Fibroblast of the conjunctiva (primary cell): ENCODE measurements at regions not wholly inside any gene's neighbourhood (a gene's known extent, or its start where the extent isn't known, plus 50 kb on each side); places are given as distances from the start of the nearest gene placed in this dataset.

Source experiments
- DNase-seq: peaks from one replicate; pipeline ENCODE4 v3.0.0-alpha.2; 2010; ENCODE audit warnings: low read depth

DNA sequence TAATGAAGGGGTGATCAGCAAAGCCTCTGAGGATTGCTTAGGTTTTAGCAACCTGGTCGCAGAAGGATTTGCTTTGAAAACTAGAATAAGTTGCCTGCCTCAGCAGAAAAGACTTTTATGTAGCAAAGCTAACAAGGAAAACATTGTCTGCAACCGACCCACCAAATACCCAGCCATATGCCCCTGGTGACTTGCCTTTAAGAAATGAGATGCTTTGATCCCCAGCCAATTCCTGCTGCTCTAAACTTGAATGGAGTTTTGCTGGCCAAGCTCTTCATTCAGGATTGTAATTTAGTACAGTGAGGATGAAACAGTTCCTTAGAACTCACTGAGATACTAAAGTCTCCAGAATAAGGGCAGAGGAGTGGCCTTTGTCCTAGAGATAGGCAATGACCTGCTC lies 139.8 kb upstream of the PROK2 start:
- DNase-seq, result no peak

DNA sequence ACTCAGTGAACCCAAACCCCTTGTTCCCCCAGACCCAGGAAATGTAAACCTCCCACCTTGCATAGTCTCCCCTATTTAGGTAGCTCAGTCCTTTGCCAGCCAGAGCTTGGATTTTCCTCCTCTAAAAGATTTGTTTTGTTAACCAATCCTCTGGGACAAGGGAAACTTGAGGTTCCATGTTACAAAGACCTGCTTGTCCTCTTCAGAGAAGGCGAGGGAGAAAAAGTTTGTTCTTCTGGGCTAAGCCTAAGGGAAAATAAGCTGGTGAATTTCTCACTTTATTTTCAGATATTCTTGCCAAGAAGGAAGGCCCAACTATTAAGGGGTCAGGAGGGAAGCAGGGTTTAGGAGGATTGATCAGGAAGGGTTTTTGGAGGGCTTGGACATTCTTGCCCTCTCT lies 136.1 kb upstream of the PROK2 start:
- no peak for DNase-seq

DNA sequence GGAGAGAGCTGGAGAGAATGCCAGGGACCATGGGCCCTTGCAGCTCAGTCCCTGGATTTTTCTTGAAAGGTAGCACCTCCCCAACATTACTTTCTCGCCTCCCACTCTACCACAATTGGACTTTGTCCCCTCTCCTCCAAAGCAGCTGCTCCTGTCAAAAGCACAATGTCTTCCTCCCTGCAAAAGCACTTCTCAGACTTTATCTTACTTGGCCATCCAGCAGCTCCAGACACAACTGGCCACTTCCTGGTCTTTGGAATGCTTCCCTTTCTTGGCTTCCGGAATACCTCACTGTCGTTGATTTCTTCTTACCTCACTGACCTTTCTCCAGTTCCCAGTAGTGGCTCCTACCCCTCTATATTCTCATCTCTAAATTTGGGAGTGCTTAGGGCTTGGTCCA lies 134.6 kb upstream of the PROK2 start:
- no peak for DNase-seq

DNA sequence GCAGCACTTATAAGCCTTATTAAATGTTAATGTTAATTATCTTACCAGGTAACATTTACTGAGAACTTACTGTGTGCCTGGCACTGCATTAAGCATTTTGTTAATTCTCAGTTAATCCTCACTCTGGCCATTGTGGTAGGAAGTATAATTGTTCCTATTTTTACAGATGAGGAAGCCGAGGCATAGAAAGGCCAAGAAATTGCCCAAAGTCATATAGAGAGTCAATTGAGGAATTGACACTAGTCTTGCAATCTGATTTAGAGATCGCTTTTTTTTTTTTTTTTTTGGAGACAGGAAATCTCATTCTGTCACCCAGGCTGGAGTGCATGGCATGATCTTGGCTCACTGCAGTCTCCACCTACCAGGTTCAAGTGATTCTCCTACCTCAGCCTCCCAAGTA lies 132.6 kb upstream of the PROK2 start:
- no peak for DNase-seq

DNA sequence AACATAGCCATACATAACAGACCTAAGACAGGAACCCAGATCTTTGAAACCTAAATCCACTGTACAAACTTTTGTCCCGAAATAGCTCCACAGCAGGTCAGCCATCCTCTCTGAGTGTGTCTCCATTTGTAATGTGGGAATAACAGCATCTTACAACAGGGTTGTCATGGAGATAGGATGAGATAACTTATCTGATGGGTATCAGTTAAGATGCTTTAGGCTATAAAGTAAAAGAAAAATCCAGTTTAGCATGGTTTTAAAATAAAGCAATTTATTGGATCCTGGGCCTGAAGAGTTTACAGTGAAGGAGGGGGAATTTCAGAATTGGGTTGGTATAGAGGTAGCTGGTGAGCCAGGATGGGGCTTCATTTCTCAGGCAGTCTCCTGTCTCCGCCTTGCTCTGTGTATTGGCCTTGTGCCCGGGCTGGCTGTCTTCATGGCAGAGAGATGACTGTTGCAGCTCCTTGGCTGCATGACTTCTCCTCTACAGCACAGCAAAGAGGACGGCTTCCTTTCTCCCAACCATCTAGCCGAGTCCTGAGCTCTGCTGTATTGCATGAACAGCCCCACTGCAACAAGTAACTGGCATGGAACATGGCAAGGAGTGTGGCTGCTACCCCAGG lies 131.9 kb upstream of the PROK2 start:
- no peak for DNase-seq

DNA sequence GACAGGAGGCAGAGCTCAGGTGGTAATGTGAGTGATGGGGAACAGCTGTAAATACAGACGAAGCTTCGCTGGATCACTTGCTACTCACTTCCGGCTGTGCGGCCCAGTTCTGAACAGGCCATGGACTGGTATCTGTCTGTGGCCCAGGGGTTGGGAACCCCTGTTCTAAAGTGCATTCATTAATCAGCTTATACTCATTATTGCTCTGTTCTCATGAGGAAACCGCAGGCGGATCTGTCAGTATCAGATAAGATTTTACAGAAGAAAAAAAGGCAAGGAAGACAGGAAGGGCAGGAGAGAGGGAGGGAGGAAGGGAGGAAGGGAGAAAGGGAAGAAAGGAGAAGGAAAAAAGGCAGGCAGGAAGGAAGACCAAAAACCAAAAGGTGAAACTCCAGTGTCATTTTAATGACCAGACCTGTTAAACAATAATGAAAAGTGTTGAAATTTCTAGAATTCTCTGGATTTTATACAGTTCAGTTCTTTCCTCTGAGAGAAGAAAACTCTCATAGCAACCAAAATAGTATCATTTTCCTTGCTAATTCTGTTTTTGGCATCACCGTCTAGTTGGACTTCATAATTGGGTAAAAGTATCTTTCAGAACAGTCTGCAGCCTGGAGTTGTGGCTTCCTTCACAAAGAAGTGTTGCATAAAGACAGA lies 128.0 kb upstream of the PROK2 start:
- no peak for DNase-seq

DNA sequence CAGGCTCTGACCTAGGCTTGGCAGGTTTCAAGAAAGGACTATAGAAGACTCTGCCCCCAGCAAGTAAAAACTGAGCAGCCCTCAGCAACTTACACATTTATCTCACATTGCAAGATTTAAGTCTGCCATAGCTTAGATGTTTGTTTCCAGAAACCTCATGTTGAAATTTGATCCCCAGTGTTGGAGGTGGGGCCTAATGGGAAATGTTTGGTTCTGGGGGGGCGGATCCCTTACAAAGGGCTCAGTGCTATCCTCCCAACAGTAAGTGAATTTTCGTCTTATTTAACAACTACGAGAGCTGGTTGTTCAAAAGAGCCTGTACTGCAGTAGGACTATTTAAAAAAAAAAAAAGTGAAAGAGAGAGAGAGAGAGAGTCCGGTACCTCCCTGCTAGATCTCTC lies 125.2 kb upstream of the PROK2 start:
- no peak for DNase-seq

DNA sequence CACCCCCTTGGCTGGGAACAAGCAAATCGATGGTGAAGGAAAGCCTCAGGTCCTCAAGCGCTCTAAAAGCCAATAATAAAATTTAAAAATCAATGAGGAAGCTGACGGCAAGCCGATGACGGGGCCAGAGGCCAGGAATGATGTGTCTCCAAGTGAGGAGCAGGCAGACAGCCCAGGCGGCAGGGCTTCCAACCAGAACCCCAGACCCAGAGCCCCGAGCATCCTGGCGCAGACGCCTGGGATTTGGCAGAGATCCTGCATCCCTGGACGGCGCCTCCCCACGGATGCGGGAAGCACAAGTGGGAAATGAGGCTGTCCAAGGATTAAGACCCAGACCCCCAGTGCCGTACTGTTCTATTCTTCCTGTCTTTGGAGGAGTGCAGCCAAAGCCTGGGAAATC lies 123.0 kb upstream of the PROK2 start:
- DNase-seq, result no peak

DNA sequence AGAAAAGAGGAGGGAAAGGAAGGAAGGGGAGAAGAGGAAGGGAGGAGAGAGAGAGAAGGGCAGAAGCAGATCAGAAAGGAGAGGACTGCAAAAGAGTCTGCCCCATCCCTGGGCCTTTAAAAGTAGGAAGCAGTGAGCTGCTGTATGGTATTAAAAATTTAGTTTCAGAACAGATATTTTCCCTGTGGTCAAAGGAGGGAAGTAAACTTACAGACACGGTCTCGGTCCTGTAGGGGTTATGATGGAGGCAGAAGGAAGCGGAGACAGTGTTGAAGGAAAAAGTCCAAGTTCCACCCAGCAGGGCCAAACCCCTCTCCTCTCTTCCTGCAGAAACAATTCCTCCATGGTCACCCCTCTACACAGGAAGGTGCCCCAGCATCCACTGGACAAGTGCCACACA lies 122.0 kb upstream of the PROK2 start:
- no peak for DNase-seq

DNA sequence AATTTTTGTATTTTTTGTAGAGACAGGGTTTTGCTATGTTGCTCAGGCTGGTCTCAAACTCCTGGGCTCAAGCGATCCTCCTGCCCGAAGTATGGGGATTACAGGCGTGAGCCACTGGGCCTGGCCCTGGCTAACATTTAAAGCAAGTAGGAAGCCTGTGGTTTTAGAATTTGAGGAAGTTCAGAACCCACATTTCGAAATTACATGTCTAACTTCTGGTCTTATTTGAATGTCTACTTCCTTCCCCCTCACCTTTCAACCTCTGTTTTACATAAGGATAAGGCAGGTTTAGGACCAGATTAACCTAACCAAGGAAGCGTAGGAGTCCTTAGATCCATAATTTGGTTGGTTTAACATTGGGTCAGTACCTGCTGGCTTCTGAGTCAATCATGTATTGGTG lies 120.5 kb upstream of the PROK2 start:
- no peak for DNase-seq

DNA sequence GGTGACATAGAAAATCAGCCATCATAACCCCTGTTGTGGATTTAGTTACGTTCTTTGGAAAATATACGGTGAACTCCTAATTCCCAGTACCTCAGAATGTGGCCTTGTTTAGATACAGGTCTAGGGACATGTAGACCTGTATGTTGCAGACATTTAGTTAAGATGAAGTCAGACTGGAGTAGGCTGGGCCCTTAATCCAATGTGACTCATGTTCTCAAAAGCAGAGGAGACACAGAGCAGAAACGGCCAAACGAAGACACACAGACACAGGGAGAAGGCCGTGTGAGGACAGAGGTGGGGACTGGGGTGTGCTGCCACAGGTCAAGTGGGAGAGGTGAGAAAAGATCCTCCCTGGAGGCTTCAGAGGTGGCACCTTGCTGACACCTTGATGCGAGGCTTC lies 119.0 kb upstream of the PROK2 start:
- no peak for DNase-seq

DNA sequence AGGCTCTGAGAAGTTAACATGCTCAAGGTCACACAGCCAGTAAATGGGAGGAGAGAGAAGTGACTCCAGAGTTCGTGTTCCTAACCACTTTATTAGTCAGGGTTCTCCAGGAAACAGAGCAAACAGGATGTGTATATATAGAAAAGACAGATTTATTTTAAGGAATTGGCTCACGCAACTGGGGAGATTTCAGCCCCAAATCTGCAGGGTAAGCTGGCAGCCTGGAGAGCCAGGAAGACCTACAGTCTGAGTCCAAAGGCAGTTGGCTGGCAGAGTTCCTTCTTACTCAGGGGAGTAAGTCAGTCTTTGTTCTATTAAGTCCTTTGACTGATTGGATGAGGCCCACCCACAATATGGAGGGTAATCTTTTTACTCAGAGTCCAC lies 118.2 kb upstream of the PROK2 start:
- DNase-seq, result no peak

DNA sequence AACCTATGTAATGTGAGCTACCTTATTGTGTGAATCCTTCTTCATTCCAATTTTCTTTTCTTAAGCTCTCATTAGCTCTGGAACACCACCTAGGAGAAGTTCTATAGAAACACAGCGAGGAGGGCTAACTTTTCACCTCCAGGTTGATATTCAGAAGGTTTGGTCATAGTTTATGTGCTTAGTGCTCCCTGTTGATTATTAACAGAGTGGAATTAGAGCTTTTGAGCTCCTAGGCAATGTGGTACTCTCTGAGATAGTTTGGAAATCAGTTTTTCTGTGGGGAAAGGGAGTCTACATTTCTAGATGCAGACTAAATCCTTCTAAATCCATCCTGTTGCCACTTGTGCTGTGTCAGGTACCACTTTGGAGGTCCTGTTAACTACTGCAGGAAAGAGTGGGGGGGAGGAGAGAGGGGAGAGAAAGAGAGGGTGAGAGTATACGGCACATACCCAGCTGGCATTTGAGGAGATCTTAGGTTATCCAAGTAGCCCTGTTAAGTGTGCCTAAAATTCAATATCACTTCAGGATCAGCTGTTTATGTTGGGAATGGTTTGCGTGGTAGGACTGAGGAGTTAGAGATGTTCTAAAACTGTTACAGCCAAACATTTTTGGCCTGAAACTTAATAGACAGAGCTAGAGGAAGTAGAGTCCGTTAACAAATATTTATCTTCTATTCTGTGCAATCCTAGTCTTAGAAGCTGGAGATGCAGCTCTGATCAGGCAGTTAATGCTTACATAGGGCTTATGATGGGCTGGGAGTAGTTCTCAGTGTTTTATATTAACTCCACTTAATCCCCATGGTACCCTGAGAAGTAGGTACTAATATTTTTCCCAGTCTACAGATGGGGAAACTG lies 117.5 kb upstream of the PROK2 start:
- DNase-seq, result no peak

DNA sequence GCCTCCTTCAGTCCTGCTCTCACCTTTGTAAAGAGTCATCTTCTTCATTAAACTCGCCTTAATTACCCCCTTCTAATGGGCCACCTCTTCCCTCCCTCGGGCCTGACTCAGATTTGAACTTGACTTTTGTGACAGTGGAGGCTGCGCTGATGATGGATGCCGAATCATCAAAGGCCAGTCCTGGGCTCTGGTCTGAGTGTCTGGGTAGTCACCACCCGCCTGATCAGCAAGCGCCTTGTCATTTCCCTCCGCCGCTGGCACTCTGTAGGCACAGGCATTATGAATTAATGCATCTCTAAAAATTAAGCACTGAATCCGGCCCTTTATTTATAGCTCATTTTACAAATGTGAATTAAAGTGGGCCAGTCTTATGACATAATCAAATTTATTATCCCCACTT lies 116.7 kb upstream of the PROK2 start:
- DNase-seq, result no peak

DNA sequence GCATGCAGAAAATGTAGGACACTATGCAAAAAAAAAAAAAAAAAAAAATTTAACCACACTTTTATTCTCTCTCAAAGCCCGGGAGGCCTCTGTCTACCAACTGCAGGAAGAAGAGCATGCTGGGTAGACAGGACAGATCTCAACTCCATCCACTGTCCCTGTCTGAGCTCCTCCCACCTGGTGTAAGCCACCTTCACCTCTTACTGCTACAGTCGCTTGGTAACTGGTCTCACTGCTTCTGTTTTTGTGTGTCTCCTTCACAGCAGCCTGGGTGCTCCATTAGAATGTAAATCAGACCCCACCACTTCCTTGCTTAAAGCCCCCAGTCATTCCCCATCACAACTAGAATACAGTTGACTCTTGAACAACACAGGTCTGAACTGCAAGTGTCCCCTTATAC lies 115.1 kb upstream of the PROK2 start:
- DNase-seq, result no peak

DNA sequence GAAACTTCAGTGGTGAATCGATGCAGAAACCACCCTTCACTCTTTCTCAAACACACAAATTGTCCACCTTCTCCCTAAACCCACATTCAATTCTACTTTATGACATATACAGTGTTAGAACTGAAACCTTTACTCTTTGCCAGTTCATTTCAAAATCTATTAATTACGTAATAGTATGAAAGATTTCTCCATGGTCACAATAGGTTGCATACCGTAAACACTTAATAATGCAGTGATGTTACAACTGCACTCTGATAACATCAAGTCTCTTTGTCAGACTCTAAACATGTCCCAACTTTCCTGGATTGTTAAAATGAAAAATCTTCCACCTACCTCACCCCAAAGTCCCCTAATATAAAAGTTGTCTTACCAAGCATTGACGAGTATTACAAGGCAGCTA lies 111.8 kb upstream of the PROK2 start:
- DNase-seq, result no peak

DNA sequence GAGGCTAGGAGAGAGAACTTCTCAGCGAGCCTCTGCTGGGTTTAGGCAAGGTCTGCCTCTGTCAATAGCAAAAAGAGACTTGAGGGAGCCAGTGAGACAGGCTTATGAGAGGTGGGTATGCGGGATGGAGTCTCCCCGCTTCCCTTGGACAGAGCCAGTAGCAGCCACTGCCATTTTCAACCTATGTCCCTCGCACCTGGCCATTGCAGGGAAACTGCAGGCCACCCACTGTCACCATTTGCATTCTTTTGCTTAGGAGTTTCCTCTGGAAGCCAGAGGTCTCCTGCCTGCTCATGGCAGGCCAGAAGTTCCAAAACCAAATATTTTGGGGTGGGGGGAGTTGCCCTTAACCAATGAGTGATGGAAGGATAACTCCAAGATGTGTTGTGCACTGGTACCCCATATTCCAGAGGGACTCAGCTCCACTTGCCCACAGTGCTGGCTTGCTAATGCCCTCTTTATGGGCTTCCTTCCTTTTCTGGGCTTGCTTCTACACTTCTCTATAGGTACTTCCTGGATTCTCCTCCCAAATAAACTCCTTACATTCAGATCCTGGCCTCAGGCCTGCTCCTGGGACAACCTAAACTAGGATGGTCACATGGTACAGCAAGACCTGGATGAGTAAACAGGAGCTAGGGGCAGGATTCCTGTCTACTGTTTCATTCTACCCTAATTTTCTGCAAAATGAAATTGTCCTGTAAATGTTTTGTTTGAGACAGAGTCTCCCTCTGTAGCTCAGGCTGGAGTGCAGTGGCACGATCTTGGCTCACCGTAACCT lies 108.9 kb upstream of the PROK2 start:
- no peak for DNase-seq

DNA sequence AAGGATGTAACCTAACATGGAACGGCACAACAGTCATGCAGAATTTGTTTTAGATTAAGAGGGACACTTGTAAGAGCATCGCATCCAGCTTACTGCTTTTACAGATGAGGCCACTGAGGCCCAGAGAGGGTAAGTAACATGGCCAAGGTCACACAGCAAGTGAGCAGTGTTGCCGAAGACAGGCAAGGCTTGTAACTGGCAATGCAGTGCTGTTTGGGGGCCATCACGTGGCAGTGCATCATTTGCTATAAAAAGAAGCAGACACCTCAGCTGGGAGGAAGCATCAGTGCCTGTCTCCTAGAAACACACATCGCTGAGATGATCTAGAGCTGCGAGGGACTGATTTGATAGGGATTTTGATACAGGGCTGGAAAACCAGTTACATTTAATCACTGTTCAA lies 108.2 kb upstream of the PROK2 start:
- DNase-seq, result no peak

DNA sequence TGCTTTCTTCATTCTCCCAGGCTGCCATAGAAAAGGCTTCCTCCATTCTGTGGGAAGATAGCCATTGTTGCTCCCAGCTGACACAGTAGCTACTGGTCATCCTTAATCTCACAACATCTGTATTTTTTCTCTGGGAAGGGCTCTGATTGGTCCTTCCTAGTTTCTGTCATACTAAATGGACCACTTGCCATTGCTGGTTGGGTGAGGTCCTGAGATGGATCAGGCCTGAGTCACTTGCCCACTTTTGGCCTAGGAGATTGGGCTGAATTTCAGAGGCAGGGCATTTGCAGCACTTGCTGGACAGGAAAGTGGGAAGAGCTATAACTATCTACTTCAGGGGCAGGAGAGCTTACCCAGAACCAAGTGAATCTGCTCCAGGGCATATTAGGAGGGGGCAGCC lies 106.5 kb upstream of the PROK2 start:
- DNase-seq, result no peak

DNA sequence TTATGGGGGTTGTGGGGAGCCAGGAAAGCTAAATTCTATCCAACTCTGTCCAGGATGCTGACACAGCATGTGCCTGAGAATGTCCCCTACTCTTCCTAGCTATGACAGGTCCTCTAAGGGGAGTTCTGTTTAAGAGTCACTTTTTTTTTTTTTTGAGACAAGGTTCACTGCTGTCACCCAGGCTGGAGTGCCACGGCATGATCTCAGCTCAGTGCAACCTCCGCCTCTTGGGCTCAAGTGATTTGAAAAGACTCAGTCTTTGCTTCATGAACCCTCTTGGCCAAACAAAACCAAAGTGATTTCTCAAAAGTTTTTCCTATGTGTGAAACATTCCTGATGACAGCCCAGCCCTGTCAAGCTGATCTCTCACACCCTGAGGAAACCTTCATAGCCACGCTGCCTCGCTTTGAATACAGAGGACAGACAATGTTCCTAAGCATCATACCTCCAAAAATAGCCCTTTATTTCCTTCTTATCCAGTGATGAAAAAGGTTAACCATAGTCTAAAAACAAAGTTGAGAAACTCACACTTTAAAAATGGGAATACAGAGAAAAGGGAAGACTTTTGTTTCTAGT lies 105.5 kb upstream of the PROK2 start:
- DNase-seq, result no peak

DNA sequence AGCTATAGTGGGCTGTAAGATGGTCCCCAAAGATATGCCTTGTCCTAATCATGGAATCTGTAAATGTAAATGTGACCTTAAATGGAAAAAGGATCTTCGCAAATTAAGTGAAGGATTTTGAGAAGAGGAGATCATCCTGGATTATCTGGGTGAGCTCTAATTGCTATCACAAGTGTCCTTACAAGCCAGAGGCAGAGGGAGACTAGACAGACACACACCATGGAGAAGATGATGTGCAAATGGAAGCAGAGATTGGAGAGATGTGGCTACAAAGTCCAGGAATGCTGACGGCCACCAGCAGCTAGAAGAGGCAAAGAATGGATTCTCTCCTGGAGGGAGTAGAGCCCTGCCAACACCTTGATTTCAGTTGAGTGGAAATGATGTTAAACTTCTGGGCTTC lies 102.3 kb upstream of the PROK2 start:
- DNase-seq, result no peak

DNA sequence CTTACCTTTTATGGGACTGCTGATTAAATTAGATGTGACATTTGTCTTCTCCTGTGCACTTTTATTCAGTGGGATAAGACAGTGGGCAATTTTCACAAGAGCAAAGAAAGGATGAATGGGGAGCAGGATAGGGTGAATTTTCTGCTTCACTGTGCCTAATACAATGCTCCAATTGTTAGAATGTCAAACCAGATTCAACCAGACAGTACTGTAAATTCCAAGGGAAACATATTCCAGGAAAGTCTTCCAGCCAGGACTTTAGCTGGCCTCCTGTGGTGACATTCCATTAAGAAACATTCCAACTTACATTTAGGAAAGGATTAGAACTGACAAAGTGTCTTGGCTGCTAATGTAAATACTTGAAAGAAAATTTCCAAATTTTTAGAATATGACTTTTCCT lies 100.1 kb upstream of the PROK2 start:
- DNase-seq, result no peak
